HG02571 (cell line): ENCODE measurements at regions not wholly inside any gene's neighbourhood (a gene's known extent, or its start where the extent isn't known, plus 50 kb on each side); places are given as distances from the start of the nearest gene placed in this dataset.

ENCODE experiments used
- ATAC-seq: cut with Tn5 transposase; IDR thresholded peaks from one replicate; pipeline ENCODE4 v1.9.1; 2021; ENCODE audit warnings: mild to moderate bottlenecking, moderate library complexity; ENCODE audit not compliant: unreplicated experiment

DNA sequence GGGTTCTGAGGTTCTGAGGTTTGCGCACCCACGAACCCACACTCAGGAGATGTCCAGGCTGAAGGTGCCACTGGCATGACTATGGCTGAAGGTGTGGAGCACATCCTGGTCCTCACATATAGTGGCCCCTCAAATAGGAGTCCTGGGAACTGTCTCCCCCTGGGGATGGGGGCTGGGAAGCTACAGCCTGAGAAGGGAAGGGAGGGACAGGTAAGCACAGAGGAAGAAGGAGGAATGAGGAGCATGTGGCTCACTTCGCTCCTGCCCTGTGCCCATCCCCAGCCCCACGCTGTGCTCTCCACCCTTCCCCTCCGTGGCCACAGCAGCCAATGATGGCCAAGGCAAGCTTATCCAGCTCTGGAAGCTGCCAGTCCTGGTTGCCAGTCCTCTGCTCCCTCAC is 123.9 kb upstream of the LHX1 start:
- no peak for ATAC-seq

DNA sequence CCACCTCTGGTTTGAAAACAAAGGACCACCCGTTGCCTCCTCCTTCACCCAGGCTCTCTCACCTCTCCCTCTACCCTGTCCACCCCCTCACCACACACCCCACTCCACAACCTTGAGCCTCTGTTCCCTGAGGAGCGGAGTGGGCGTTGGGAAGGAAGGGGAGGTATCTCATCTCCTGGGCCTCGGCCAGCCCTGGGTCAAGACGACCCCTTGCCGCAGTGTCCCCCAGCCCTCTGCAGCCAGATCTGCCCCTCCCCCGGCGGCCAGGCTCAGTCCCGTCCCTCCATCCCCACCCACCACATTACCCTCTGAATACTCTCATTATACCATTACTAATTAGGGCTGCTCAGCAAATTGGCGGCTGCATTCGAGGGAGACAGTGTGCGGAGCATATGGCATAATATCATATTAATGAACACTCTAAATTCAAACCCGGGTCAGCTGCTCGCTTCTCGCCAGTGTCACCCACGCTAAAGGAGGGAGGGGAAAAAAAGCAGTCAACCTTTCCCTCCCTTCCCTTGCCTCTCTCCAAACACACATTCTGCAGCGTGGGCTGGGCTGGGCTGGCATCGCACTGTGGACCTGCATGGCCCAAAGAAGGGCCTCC is 123.2 kb upstream of the LHX1 start:
- no peak for ATAC-seq

DNA sequence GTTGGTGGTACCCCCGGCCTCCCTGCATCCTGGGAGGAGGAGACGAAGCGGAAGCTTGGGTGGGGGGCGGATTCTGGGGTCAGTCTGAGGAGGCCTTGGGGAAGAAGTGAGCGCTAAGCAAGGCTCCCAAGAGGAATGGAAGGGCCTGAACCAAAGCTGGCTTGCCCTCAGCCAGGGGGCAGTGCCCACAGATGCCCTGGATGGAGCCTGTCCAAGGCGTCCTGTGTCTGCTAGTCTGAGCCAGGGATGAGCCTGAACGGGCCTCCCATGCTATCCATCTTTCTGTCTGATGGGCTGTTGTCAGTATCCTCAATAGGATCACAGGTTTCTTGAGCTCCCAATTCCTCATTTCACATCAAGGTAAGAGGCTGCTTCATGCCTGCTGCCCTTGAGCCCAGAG is 122.3 kb upstream of the LHX1 start:
- ATAC-seq = no peak

- ATAC-seq = no peak
Observed at GRCh38 chr17:36816214-36816906, 120.9 kb upstream of the LHX1 start.

- ATAC-seq = no peak
Observed at GRCh38 chr17:36816907-36817288, 120.4 kb upstream of the LHX1 start.

DNA sequence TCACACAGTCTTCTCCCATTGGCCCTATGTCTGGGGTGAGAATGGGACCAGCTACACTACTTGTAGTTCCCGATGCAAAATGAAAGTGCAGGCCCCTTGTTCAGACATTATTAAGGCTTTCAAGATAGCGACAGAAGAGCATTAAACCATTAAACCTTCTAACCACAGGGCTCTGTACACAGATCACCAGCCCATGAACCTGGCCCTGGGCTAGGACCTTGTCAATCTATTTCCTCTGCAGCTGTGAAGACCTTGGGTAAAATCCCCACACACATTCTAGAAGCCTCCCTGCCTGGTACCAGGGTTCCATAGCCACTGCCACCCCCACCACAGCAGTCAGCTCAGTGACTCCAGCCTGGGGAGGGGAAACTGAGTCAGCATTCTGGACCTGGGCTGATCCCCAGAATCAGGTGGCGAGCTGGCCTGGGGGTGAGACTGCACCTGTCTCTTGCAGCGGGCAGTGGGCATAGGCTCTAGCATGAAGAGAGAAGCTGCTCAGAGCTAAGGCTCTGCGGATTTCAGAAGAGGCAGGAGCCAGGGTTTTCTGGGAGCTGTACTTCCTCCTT is 119.7 kb upstream of the LHX1 start:
- no peak for ATAC-seq

GRCh38 chr17:36818134-36818825 is 119.0 kb upstream of the LHX1 start:
- no peak for ATAC-seq

- ATAC-seq = no peak
Observed at GRCh38 chr17:36823850-36824677, 113.2 kb upstream of the LHX1 start.

DNA sequence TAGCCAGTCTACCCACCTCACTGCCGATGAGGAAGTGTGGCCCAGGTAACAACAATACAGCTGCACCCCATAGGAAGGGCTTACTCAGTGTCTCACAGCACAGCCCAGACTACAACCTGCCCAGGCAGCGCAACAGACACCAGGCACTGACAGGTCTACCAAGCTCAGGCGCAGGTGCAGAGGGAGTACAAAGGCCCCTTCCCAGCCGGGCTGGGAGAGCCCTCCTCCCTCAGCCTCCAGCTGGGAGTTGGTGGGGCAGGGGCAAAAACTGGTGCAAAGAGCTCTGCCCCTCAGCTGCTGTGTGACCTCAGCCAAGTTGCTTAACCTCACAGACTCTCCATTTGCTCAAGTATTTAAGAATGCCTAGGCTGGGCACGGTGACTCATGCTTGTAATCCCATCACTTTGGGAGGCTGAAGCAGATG is 112.6 kb upstream of the LHX1 start:
- ATAC-seq = no peak

DNA sequence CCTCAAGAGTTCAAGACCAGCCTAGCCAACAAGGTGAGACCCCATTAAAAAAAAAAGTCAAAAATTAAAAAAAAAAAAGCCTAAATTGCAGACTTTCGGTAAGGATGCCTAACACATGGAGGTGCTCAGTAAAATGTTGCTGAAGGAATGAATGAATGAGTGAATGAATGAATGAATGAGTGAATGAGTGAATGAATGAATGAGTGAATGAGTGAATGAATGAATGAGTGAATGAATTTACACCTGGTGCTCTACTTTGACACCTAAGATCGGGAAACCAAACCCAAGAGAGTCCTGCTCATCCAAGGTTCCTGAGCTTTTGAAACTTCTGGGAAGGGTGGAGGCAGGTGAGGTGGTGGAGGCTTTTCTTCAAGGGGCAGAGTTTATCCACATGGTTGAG is 112.2 kb upstream of the LHX1 start:
- ATAC-seq = no peak

DNA sequence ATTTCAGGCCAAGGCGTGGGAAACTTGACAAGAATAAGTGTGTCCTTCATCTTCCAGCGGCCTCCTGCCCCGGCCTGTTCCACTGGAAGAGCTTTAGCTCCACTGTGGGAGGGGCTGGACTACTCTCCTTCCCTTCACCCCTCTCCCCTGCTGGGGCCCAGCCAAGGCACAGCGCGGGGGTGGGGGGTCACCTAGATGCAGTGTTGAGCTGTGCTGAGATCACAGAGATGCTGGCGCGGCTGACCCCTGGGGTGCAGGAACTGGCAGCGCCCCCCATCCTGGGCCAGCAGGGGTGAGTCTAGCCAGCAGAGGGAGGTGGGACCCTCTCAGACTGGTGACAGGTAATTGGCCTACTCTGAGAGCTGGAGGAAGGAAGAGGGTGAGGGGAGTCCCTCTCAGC is 111.8 kb upstream of the LHX1 start:
- ATAC-seq = no peak

DNA sequence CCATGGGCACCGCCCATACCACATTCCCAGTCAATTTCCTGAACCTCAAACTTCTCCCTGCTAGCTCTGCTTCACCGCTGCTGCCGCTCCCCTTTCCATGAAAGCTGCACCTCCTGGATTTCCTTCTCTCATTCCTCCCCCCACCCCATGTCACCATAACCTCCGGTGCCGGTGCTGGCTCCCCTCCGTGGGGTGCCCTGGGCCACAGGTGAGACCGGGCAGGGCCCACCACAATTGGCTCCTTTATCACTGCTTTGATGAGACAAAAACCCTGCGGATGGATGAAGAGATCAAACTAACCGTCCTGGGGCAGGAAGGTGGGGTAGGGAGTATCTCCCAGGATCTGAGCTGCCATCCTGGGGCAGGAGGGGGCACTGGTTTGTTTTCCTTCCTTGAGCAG is 111.3 kb upstream of the LHX1 start:
- no peak for ATAC-seq

DNA sequence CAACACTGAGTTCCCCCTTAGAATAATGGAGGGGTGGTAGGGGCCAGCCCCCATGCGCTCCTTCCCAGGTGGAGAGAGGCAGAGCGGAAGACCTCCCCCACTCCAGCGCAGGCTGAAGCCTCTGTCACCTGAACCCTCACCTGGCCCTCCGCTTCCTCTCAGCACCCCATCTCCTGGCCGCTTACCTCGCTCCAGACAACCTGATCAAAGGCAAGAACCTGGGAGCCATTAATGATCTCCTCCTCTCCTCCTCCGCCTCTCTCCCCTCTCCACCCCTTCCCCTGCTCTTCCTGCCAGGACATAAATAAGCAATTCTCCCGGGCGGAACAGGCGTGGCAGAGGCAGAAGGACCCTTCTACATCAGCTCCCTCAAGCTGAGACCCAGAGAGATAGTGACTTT is 110.2 kb upstream of the LHX1 start:
- ATAC-seq = no peak

GRCh38 chr17:36829676-36830075 is 107.6 kb upstream of the LHX1 start:
- no peak for ATAC-seq

DNA sequence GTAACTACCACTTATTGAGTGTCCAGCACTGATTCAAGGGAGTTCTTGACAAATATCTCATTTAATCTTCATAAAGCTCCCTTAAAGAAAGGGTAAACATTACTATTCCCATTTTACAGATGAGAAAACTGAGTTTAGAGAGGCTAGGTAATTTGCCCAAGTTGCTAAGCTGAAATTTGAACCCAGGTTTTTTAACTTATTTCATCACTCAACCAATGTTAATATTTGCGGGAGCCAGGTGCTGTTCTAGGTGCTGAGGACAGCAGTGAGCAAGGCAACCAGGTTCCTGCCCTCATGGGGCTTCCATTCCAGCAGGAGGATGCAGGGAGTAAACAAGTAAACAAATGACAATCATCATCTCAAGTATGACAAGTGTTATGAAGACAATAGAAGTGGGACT is 104.0 kb upstream of the LHX1 start:
- no peak for ATAC-seq

DNA sequence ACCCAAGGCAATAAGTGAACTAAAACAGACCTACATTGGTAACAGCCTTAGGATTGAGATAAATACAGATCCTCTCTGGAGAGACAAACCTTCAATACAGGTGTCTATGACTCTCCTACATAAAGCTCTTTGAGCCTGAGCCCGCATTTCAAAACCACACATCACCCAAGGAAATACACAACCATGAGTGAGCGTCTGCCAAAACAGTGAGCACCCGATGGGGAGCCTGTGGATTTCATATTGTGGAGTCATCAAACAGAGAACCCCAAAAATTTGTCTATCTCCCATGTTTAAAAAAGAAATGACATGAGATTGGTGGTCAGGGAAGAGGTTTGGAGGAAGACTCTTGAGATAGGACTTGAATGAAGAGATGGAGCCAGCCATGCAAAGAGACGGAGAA is 102.2 kb upstream of the LHX1 start:
- ATAC-seq = no peak

GRCh38 chr17:36837195-36837938 is 99.9 kb upstream of the LHX1 start:
- ATAC-seq = no peak

DNA sequence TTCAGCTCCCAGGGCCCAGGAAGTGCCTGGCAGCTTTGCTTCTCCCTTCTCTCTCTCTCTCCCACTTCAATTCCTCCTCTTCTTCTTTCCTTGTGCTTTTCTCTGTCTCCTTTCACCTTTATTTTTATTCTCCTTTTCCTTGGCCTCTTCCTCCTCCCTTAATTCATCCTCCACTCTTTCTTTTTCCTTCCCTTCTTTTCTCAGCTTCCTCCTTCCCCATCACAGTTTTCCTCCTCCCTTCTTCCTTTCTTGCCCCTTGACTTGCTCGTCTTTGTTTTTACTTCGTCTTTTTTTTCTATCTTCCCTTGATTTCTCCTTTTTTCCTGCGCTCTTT is 99.4 kb upstream of the LHX1 start:
- ATAC-seq = no peak

DNA sequence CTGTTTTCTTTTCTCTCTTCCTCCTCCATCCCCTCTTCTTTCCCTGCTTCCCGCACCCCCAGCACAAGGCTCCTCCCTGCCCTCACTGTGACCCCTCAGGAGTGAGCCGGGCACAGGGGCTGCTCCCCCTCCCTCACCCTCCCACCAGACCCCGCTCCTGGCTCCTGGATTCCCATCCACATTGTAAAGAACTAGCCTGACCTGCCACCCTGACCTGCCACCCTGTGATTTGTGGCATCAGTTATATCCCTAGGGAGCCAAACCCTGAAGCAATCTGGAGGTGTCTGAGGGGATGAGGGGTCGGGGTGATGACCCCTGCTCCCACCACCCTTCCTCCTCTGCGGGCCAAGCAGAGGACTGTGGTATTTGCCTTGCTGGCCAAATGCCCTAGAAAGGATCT is 98.0 kb upstream of the LHX1 start:
- no peak for ATAC-seq

DNA sequence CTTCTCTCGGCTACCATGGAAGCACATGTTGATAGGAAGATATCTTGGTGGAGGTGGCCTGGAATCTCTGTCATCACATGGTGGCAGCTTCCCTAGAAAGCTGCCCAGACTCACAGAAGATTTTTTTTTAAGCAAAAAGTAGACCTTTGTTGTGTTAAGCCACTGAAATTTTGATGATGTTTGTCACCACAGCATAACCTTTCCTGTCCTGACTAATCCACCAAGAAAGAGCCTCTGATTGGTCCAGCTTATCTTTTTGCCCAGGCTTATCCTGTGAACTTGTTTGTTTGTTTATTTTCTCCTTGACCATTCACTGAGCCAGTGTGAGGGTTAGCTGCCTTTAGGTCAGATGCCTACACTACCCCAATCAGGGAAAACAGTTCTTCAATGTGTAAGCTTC is 96.5 kb upstream of the LHX1 start:
- ATAC-seq = no peak
